NCI-H1930 (cell line): ENCODE measurements at regions not wholly inside any gene's neighbourhood (a gene's known extent, or its start where the extent isn't known, plus 50 kb on each side); places are given as distances from the start of the nearest gene placed in this dataset.
"Not testable (repeated sequence)": the region's sequence is repeated elsewhere in the genome, so short reads cannot be mapped to it uniquely, and the experiment has no call there.

Source experiments
- DNase-seq, 2 experiments: peaks; one replicate each; lab custom pipeline; 2025; lab: John Stamatoyannopoulos, UW

GRCh38 chr4:20124317-20125026 lies 127.2 kb upstream of the SLIT2 start:
- DNase-seq: no peak

- DNase-seq: no peak
Measured at GRCh38 chr4:20122198-20122988, 129.3 kb upstream of the SLIT2 start.

GRCh38 chr4:20119141-20119540 lies 132.6 kb upstream of the SLIT2 start:
- DNase-seq: no peak

DNA sequence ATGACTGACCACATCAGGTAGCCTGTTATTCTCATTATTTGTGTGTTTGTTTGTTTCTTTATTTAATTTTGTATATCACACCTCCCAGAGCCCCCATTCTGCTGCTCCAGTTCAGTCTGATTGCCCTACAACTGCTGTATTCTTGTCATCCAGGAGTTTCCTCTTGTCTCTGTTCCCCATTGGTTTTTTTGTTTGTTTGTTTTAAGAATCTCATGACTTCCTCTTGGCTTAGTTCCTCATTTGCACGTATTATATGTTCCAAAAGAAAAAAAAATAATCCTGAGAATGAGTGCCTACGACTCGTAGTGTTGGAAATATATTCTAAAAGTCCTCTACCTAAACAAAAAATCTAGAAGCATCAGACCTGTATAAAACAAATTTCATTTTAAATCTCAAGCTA lies 142.3 kb upstream of the SLIT2 start:
- DNase-seq: no peak

GRCh38 chr4:20106921-20107320 lies 144.8 kb upstream of the SLIT2 start:
- no peak for DNase-seq

GRCh38 chr4:20101831-20102230 lies 149.9 kb upstream of the SLIT2 start:
- no peak for DNase-seq

DNA sequence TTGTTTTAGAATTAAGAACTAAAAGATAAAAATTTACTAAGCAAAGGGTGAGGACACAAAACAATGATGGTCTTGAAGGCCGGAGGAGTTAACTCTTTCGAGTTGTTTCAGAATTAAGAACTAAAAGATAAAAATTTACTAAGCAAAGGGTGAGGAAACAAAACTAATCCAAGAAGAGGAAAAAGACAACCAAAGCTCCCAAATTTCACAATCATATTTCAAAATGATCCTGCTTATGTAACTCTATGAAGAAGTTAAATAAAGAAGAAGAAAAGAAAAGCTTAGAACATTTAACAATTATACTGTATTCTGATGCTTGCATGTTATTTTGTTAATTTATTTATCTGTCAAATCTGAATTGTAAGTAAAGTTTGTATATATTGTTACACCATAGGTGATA lies 154.8 kb upstream of the SLIT2 start:
- DNase-seq: no peak

DNA sequence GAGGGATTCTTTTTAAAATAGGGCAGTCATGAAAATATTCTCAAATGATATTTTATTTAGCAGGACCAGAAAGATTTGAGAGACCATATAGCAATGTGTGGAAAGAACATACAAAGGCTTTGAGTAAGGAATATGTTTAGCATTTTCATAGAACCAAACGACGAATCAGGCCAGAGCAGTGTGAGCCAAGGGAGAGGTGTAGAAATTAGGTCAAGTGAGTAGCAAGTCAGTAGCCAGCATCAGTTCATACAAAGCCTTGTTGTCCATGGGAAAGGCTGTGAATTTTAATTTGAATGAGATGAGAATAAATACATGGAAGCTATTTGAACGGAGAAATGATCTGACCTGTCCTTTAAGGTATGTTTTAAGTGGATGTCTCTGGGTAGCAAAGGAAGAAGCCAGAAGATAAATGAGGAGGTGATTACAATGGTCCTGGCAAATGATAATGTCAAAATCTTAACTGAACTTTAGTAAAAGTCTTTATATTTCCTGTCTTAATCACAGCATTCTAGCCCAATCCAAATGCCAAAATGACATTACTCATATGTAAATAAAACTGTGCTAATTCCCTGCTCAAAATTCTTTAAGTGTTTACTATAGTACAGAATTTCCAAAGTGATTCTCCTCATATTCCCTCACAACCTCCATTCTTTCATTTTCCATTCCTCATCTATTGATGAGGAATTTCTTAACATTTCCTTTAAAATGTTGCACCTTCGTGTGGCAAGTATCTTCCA lies 155.7 kb upstream of the SLIT2 start:
- no peak for DNase-seq

DNA sequence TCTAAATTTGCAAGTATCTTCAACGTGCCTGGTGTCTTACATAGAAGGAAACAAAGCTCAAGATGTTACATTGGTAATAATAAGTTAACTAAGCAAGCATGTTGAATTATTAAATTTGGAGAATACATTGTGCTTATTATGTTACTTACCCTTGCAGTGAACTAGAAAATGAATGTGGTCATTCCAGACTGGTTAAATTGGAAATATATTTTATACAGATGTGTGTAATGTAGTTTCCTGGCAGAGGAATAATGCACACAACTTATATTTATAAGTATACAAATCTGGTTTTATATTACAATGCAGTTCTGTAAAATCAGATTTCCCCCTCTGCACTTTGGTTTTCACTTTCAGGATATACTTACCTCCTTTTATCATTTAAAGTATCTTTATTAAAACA lies 159.9 kb upstream of the SLIT2 start:
- DNase-seq: no peak

DNA sequence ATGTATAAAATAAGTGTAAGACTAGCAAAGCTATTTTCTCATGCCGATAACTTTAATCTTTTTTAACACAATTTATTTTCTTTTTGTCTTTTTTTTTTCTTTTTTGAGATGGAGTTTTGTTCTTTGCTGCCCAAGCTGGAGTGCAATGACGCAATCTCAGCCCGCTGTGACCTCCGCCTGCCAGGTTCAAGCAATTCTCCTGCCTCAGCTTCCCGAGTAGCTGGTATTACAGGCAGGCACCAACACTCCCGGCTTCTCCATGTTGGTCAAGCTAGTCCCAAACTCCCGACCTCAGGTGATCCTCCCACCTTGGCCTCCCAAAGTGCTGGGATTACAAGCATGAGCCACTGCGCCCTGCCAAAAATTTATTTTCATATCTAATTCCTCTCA lies 164.2 kb upstream of the SLIT2 start:
- DNase-seq: no peak

DNA sequence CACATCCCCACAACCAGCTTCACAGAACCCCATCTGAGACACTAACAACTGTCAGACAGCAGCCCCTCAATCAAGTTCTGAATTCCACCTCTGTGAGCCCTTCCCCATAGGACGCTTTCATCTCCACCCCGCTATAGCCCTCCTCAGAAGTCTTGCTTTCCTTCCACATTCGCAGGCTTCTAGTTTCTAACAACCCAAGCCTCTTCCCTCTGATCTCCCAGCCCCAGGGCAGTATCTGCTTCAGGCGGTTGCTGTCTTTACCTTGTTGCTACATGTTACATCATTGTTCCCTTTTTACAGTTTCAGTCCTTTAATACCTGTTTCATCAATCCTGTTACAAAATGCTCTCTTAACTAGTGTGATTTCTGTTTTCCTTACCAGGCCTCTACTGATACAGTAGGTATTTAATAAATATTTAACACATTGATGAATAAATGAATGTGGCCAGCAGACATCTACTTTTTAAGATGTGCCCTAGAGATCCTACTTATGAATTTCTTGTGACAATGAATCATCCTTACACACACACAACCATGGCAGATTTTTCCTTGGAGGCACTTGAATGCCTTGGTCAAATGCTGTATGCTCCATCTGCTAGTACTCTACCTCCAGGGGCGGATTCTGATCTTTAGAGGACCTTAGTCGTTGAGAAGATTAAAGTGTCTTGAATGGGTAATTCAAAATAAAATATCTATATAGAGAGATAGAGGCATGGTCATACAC lies 164.7 kb upstream of the SLIT2 start:
- no peak for DNase-seq

GRCh38 chr4:20086067-20086798 lies 165.5 kb upstream of the SLIT2 start:
- DNase-seq: no peak

DNA sequence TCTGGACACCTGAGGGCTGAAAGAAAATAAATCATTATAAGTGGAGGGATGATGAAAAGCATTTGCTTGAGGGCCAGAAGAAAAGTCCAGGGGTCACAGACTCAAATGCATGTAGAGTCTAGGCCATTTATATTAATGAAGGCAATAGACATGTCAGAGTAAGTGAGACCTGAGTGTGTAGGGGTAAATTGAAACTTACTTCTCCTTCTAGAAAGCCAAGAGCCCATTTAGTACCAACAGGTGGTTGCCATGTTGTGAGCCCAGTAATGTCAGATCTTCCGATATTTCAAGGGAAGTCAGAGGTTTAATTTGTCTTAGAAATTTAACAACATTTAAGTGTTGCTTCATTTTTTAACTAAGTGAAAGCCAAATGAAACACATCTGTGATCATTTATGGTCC lies 166.1 kb upstream of the SLIT2 start:
- no peak for DNase-seq

GRCh38 chr4:20085156-20085555 lies 166.5 kb upstream of the SLIT2 start:
- DNase-seq: no peak

DNA sequence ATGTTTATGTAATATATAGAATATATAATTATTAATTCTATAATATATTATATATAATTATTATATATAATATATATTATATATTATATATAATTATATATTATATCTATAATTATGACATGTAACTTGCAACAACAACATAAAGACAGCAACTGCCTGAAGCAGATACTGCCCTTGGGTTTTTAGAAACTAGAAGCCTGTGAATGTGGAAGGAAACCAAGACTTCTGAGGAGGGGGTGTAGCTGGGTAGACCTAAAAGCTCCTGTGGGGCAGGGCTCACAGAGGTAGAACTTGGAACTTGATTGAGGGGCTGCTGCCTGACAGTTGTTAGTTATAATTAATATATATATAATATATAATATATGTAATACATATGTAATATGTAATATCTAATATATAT lies 167.2 kb upstream of the SLIT2 start:
- DNase-seq: no peak

DNA sequence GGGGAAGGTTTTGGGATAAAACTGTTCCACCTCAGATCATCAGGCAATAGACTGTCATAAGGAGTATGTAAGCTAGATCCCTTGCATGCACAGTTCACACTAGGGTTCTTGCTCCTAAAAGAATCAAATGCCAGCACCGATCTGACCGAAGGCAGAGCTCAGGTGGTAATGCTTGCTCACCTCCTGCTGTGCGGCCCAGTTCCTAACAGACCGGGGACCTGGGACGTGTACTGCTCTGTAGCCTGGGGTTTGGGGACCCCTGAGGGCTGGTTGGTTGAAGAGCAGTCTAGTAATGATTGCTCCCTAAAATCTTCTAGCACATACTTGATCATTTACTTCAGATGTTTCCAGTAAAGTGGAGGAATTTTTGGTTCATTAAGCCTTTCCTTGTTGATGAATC lies 173.1 kb upstream of the SLIT2 start:
- no peak for DNase-seq

GRCh38 chr4:20075248-20075871 lies 176.3 kb upstream of the SLIT2 start:
- DNase-seq: no peak

GRCh38 chr4:20074450-20074849 lies 177.3 kb upstream of the SLIT2 start:
- DNase-seq: no peak

DNA sequence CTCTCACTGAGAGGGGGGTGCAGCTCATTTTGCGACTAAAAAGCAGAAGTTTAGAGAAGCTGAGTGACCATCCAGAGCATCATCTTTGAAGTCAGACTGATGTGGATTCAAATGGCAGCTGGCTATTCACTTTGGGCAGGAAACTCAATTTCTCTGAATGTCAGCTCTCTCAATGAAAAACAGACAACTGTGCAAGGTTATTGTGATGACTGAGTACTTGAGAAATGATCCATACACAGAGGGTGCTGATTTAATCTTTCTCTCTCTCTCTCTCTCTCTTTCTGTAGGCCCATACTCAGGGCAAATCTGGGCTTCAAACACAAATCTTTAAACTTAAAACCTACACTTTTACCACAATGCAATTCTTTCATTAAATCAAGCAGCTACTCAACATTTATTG lies 185.8 kb upstream of the SLIT2 start:
- no peak for DNase-seq

DNA sequence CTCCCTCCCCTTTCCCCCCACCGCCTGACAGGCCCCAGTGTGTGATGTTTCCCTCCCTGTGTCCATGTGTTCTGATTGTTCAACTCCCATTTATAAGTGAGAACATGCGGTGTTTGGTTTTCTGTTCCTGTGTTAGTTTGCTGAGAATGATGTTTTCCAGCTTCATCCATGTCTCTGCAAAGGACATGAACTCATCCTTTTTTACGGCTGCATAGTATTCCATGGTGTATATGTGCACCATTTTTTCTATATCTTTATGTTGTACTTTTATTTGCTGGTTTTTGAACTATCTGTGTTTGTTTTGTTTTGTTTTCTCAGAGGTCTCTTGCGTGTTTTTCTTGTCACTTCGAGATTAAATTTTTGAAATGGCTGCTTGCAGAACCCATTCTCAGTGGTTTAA lies 188.8 kb upstream of the SLIT2 start:
- DNase-seq: not testable (repeated sequence)

GRCh38 chr4:20062054-20062453 lies 189.7 kb upstream of the SLIT2 start:
- no peak for DNase-seq
